ENCODE measurements at regions not wholly inside any gene's neighbourhood (a gene's known extent, or its start where the extent isn't known, plus 50 kb on each side); places are given as distances from the start of the nearest gene placed in this dataset.

- no peaks in the 10 kb centered on the region for H3K9me3 ChIP-seq (ENCODE audit: low read depth)
- H3K4me1 ChIP-seq (ENCODE audit: low read depth), result no peaks in the 10 kb centered on the region
- no peaks in the 10 kb centered on the region for H3K36me3 ChIP-seq
- no peak overlapping the region for H3K4me3 ChIP-seq
- no peak overlapping the region for H3K27ac ChIP-seq
- TF ChIP-seq, protein P1, sequence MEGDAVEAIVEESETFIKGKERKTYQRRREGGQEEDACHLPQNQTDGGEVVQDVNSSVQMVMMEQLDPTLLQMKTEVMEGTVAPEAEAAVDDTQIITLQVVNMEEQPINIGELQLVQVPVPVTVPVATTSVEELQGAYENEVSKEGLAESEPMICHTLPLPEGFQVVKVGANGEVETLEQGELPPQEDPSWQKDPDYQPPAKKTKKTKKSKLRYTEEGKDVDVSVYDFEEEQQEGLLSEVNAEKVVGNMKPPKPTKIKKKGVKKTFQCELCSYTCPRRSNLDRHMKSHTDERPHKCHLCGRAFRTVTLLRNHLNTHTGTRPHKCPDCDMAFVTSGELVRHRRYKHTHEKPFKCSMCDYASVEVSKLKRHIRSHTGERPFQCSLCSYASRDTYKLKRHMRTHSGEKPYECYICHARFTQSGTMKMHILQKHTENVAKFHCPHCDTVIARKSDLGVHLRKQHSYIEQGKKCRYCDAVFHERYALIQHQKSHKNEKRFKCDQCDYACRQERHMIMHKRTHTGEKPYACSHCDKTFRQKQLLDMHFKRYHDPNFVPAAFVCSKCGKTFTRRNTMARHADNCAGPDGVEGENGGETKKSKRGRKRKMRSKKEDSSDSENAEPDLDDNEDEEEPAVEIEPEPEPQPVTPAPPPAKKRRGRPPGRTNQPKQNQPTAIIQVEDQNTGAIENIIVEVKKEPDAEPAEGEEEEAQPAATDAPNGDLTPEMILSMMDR (IDR thresholded peaks at IDR 0.05; ENCODE audit: low read depth, low read length), result no peak
- no peaks in the 10 kb centered on the region for H3K27me3 ChIP-seq
- no peak for DNase-seq (ENCODE audit: low read depth in 1 of 2, low spot score in 1 of 2)
Observed at GRCh38 chrX:9333873-9334560, 130.8 kb upstream of the TBL1X start.

GRCh38 chrX:9335251-9335650 lies 129.6 kb upstream of the TBL1X start:
- DNase-seq (ENCODE audit: low read depth in 1 of 2, low spot score in 1 of 2), result no peak
- no peaks in the 10 kb centered on the region for H3K27me3 ChIP-seq
- H3K9me3 ChIP-seq (ENCODE audit: low read depth), result no peaks in the 10 kb centered on the region
- no peak overlapping the region for H3K27ac ChIP-seq
- peaks cover under 1% of the 10 kb centered on the region for H3K4me1 ChIP-seq (ENCODE audit: low read depth)
- H3K36me3 ChIP-seq, result no peaks in the 10 kb centered on the region
- TF ChIP-seq, protein P1 (IDR thresholded peaks at IDR 0.05; ENCODE audit: low read depth, low read length), result no peak
- H3K4me3 ChIP-seq, result no peak overlapping the region

DNA sequence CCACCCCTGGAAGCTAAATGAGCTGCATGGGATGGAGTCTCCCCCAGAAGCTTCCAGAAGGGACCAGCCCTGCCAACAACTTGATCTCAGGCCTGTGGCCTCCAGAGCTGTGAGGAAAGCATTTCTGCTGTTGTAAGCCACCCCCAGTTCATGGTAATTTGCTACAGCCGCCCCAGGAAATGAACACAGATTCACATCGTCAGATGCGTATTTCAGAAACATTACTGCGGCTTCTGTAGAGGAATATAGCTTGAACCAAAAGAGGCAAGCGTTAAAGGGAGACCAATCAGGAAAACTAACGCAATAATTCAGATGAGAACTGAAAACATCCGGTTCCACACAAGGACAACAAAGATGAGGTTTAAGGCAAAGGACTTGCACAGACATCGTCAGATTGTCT lies 128.4 kb upstream of the TBL1X start:
- Histone ChIP-seq H3K9me3 (ENCODE audit: low read depth) (no peaks in the 10 kb centered on the region), H3K27ac (no peak overlapping the region), H3K4me1 (ENCODE audit: low read depth) (peaks cover 12% of the 10 kb centered on the region), H3K36me3 (no peaks in the 10 kb centered on the region), H3K4me3 (no peak overlapping the region), H3K27me3 (no peaks in the 10 kb centered on the region)
- no peak for DNase-seq (ENCODE audit: low read depth in 1 of 2, low spot score in 1 of 2)
- TF ChIP-seq, protein P1 (IDR thresholded peaks at IDR 0.05; ENCODE audit: low read depth, low read length), result no peak

DNA sequence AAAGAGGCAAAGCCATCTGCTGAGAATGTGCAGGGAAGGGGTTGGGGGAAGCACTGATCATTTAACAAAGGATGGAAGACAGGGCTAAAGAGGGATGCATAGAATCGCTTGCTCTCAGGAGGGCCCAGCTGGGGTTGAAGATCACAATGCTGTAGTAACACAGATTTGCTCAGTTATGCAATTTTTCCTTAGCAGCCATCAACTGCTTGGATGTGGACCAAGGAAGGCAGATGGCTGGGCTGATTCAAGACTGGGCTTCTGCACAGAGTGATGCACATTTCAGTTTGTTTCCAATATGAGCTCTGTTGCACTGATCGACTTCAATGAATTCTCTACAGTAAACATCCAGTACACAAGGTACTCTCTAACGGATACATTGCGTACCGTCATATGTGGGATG lies 127.8 kb upstream of the TBL1X start:
- Histone ChIP-seq H3K9me3 (ENCODE audit: low read depth) (no peaks in the 10 kb centered on the region), H3K27ac (no peak overlapping the region), H3K4me3 (no peak overlapping the region), H3K36me3 (no peaks in the 10 kb centered on the region), H3K4me1 (ENCODE audit: low read depth) (peaks cover 17% of the 10 kb centered on the region), H3K27me3 (no peaks in the 10 kb centered on the region)
- peak in 1 of 2 donors; percentile 76 for DNase-seq (ENCODE audit: low read depth in 1 of 2, low spot score in 1 of 2)
- TF ChIP-seq, protein P1 (IDR thresholded peaks at IDR 0.05; ENCODE audit: low read depth, low read length), result no peak

- Histone ChIP-seq H3K27me3 (no peaks in the 10 kb centered on the region), H3K36me3 (no peaks in the 10 kb centered on the region), H3K27ac (no peak overlapping the region), H3K4me3 (no peak overlapping the region), H3K4me1 (ENCODE audit: low read depth) (peaks cover 22% of the 10 kb centered on the region), H3K9me3 (ENCODE audit: low read depth) (no peaks in the 10 kb centered on the region)
- TF ChIP-seq, protein P1 (IDR thresholded peaks at IDR 0.05; ENCODE audit: low read depth, low read length), result no peak
- no peak for DNase-seq (ENCODE audit: low read depth in 1 of 2, low spot score in 1 of 2)
Observed at GRCh38 chrX:9338986-9339385, 125.9 kb upstream of the TBL1X start.
